C4-2B (cell line): ENCODE measurements at regions not wholly inside any gene's neighbourhood (a gene's known extent, or its start where the extent isn't known, plus 50 kb on each side); places are given as distances from the start of the nearest gene placed in this dataset.
"Not testable (repeated sequence)": the region's sequence is repeated elsewhere in the genome, so short reads cannot be mapped to it uniquely, and the experiment has no call there.

ENCODE experiments used
- ZFX ChIP-seq: fragments of 450-650 bp; IDR thresholded peaks from 2 replicates; pipeline ENCODE4 v1.6.1; 2017
- TF ChIP-seq, protein P1 (sequence below): fragments of 450-650 bp; conservative IDR thresholded peaks from 2 replicates; pipeline ENCODE4 v1.5.1; 2017; ENCODE audit warnings: mild to moderate bottlenecking

DNA sequence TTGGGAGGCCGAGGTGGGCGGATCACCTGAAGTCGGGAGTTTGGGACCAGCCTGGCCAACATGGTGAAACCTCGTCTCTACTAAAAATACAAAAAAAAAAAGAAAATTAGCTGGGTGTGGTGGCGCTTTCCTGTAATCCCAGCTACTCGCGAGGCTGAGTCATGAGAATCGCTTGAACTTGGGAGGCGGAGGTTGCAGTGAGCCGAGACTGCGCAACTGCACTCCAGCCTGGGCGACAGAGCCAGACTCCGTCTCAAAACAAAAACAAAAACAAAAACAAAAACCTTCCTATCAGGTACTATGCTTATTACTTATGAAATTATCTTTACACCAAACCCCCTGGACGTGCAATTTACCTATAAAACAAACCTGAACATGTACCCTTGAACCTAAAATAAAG lies 106.0 kb upstream of the PNPT1 start:
- TF ChIP-seq ZFX, result not testable (repeated sequence)
- TF ChIP-seq, protein P1, sequence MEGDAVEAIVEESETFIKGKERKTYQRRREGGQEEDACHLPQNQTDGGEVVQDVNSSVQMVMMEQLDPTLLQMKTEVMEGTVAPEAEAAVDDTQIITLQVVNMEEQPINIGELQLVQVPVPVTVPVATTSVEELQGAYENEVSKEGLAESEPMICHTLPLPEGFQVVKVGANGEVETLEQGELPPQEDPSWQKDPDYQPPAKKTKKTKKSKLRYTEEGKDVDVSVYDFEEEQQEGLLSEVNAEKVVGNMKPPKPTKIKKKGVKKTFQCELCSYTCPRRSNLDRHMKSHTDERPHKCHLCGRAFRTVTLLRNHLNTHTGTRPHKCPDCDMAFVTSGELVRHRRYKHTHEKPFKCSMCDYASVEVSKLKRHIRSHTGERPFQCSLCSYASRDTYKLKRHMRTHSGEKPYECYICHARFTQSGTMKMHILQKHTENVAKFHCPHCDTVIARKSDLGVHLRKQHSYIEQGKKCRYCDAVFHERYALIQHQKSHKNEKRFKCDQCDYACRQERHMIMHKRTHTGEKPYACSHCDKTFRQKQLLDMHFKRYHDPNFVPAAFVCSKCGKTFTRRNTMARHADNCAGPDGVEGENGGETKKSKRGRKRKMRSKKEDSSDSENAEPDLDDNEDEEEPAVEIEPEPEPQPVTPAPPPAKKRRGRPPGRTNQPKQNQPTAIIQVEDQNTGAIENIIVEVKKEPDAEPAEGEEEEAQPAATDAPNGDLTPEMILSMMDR, result not testable (repeated sequence)
